ENCODE measurements at regions not wholly inside any gene's neighbourhood (a gene's known extent, or its start where the extent isn't known, plus 50 kb on each side); places are given as distances from the start of the nearest gene placed in this dataset.

DNA sequence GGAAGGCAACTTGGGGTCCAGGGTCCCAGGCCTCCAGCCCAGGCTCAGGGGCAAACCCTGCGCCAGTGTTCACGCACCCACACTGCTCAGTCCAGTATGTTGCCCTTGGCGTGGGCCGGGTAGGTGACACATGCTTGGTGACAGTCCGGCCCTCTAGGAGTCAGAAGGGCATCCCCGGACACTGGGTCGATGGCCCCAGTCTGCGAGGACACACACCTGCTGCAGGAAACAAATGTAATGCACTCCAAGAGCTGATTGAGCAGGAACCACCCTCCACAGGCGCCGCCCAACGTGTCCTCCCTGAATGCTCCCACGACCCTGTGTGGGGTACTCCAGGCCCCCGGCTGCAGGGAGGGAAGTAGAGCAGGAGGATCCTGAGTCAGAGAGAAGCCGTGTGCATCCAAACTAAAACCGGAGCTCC lies 160.7 kb downstream of the DLL1 start:
- no peak for TF ChIP-seq POLR2AphosphoS5 (IDR thresholded peaks at IDR 0.05; ENCODE audit: low read depth, low read length)
- no peak for TF ChIP-seq POLR2A (IDR thresholded peaks at IDR 0.05; ENCODE audit: control extremely low read depth in 1 of 2, low read depth in 2 of 2, low read length in 2 of 2)
- no peak for TF ChIP-seq BRCA1 (IDR thresholded peaks at IDR 0.05; ENCODE audit: low read depth, low read length)
- no peak for TF ChIP-seq TAF7 (optimal IDR thresholded peaks at IDR 0.05; ENCODE audit: borderline replicate concordance, low read depth, low read length)
- no peak for TF ChIP-seq EP300 (IDR thresholded peaks at IDR 0.05; ENCODE audit: borderline replicate concordance in 1 of 2, low read depth in 2 of 2, low read length in 2 of 2)
- TF ChIP-seq KDM1A (IDR thresholded peaks at IDR 0.05; ENCODE audit: borderline replicate concordance, low read length), result no peak
- TF ChIP-seq GTF2F1 (IDR thresholded peaks at IDR 0.05; ENCODE audit: borderline replicate concordance, low read depth, low read length), result no peak
- TF ChIP-seq, protein P1, sequence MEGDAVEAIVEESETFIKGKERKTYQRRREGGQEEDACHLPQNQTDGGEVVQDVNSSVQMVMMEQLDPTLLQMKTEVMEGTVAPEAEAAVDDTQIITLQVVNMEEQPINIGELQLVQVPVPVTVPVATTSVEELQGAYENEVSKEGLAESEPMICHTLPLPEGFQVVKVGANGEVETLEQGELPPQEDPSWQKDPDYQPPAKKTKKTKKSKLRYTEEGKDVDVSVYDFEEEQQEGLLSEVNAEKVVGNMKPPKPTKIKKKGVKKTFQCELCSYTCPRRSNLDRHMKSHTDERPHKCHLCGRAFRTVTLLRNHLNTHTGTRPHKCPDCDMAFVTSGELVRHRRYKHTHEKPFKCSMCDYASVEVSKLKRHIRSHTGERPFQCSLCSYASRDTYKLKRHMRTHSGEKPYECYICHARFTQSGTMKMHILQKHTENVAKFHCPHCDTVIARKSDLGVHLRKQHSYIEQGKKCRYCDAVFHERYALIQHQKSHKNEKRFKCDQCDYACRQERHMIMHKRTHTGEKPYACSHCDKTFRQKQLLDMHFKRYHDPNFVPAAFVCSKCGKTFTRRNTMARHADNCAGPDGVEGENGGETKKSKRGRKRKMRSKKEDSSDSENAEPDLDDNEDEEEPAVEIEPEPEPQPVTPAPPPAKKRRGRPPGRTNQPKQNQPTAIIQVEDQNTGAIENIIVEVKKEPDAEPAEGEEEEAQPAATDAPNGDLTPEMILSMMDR (IDR thresholded peaks at IDR 0.05; ENCODE audit: control extremely low read depth in 1 of 3, insufficient read depth in 1 of 3, low read depth in 1 of 3, low read length in 3 of 3), result no peak
- TF ChIP-seq ZNF274 (IDR thresholded peaks at IDR 0.05; ENCODE audit: borderline replicate concordance, extremely low read depth, low read length), result no peak

Measured in H1 (cell line).